GM18499 (cell line): ENCODE measurements at regions not wholly inside any gene's neighbourhood (a gene's known extent, or its start where the extent isn't known, plus 50 kb on each side); places are given as distances from the start of the nearest gene placed in this dataset.
"Not testable (repeated sequence)": the region's sequence is repeated elsewhere in the genome, so short reads cannot be mapped to it uniquely, and the experiment has no call there.

ENCODE experiments used
- ATAC-seq: cut with Tn5 transposase; IDR thresholded peaks from one replicate; pipeline ENCODE4 v1.9.1; 2021; ENCODE audit warnings: moderate number of reproducible peaks; ENCODE audit not compliant: insufficient read depth, unreplicated experiment

DNA sequence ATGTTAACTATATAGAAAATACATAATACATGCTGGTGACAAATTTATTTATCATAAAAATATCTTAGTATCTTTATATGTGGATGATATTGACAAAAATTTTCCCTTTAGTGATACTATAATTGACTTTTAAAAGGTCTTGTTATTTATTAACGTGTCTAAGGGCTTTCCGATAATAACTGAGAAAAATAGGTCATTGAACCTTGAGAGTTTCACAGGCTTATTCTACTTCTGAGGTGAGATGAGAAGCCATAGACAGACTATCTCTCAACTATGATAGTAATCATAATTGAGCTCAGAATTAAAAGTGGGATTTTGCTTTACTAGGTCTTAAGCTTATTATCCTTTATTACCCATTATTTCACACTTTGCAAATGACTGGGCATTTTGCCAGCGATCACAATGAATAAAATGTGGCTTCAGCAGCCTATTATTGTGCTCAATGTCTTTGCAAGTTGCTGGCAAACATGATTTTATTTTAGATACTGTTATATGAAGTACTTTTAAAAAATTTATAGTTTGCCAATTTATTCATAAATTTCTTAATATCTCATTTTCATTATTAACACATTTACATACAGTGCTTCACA, 574.5 kb downstream of the ZWINT start:
- no peak for ATAC-seq

DNA sequence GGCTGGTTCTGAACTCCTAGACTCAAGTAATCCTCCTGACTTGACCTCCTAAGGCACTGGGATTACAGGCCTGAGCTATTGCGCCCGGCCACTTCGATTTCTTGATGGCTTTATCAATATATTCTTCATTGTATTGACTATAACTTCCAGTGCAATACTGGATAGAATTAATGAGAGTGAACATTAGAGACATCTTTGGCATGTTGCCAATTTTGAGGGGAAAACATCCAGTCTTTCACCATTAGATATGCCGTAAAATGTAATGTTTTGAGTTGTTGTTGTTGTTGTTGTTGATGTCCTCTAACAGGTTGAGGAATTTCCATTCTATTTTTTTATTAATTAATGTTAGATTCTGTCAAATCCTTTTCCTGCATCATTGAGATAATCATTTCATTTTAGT, 578.9 kb downstream of the ZWINT start:
- ATAC-seq = no peak

DNA sequence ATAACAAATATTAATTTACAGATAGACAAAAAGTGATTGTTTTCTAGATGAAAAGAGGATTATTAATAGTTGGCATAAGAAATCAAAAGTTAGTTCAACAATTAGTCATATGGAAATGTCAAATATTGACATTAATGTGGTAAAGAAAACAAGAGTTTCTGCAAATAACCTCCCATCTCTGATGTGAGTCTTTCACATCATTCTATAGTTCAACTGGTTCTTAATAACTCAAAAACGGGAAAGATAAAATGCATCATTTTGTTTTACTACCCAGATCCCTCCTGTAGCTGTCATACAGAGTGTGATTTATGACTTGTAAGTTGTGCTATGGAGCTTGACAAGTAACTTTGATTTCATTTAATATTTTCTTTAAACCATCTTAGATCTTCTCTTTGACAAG, 594.8 kb downstream of the ZWINT start:
- no peak for ATAC-seq

DNA sequence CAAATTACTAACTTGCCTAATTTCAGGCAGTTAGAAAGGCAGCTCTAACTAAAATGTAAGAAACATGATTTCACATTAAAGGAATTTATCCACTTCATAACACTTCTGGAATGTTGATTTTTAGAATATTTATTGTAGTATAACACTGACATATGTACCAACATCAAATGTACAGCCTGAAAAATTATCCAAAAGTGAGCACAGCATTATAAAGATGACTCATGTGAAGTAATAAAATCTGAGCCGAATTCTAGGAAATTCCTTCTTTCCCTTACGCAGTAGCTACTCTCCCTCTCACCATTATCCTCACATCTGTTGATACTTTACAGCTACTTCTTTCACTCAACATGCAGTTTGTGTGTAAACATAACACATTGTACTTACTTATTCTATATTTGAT, 610.6 kb downstream of the ZWINT start:
- ATAC-seq = no peak

DNA sequence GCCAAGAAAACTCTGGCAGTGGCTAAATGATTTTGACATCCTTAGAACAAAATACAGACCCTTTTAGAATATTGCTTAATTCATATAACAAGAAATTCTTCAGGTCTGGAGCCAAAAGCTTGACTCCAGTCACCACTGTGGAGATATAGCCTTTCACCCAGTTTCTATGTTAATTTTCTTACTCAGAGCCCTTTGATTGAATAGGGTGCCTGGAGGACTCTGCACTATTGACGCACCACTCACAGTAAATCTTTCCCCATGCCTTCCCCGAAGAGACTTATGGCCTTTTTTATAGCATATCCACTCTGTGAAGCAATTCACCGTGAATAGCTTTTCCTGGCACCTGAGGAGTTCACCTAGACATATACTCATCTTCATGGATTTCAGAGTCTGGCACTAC, 613.8 kb downstream of the ZWINT start:
- ATAC-seq = no peak

DNA sequence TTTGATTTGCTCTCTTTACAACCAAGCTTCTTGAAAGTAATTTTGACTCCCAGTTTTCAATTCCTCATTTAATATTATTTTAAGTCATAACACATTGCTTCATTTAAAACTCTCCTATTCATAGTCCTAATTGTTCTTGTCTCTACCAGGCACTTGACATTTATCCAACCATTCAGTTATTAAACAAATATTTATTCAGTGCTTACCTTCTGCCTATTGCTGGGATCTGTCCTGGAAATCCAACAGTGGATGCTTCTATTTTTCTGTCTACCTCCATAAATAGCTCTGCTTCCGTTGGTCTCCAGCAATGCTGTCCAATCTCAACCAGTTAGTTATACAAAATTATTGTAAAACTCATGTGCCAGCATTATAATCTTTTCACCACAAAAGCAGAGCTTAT, 615.1 kb downstream of the ZWINT start:
- no peak for ATAC-seq

DNA sequence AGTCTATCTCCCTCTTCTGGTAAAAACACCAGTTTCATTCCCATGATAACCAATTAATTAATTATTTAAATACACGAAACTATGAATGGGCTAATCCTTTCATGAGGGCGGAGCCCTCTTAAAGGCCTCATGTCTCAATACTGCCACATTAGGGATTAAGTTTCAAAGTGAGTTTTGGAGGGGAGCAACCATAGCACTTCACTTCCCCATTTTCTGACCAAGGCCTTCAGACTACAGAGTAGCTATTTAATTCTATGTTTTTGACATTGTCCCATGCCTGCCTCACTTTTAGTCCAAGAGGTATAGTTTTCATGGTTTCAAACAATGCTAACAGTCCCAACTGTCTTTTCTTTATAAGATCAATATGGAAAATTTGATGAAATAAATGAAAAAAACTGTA, 618.6 kb downstream of the ZWINT start:
- no peak for ATAC-seq

DNA sequence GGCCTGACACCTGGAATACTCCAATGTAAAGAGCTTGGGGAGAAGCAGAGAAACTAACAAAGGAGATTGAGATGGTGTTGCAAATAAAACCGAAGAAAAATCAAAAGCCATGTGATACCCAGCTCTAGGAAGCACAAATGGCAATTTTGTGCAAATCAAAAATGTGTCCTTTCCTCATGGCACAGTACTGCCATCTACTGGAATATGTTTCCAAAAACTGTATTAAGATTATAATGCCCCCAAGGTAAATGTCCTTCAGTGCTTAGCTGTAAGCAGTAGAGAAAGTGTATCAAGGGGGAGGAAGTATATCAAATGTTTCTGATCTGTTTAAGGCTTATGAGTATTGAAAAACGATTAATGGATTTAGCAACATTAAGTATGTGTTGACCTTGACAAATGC, 620.3 kb downstream of the ZWINT start:
- ATAC-seq = not testable (repeated sequence)

DNA sequence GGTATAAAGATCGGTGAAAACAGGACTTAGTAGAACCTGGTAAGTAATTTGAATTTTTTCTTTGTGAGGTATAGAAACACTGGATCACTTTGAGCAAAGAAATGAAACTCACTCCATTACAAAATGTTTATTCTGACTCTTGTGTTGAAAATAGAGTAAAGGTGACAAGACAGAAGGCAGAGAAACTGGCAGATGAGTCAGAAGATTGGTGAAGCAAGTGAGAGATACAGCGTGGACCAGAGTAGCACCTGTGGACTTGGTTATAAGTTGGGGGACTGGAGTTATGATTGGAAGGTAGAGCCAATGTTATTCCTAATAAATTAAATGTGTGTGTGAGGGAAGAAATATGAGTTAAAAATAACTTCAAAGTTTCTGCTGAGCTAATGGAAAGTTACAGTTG, 620.9 kb downstream of the ZWINT start:
- no peak for ATAC-seq

DNA sequence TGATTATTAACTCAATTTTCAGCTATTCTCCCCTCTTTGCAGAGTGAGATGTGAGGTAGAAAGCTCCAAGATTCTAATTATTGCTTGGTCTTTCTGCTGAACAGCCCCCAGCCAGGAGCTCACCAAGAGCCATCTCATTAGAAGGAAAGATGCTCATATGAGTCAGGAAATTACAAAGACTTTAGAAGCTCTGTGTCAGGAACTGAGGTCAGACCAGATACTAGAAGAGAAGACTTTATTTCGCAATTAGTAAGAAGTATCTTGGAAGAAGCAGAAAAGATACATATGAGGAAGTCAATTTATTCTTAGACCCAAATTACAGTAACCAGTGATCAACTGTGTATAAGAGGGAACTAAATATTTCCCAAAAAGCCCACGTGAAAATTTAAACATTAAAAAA, 626.9 kb downstream of the ZWINT start:
- no peak for ATAC-seq

DNA sequence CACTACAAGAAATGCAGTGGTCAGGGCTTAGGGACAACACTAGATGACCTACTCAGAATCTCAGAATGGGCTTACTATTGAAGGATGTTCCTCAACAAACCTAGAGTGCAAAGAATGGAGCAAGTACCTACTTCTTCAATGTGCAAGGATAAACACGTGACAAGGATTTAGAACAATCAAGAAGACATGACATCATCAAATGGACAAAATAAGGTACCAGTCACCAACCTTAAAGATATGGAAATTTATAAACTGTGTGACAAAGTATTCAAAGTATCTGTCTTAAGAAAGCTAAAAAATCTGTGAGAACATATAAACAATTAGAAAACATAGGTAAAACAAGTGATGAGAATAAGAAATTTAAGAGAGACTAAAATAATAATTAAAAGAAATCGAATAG, 656.1 kb downstream of the ZWINT start:
- ATAC-seq = no peak

DNA sequence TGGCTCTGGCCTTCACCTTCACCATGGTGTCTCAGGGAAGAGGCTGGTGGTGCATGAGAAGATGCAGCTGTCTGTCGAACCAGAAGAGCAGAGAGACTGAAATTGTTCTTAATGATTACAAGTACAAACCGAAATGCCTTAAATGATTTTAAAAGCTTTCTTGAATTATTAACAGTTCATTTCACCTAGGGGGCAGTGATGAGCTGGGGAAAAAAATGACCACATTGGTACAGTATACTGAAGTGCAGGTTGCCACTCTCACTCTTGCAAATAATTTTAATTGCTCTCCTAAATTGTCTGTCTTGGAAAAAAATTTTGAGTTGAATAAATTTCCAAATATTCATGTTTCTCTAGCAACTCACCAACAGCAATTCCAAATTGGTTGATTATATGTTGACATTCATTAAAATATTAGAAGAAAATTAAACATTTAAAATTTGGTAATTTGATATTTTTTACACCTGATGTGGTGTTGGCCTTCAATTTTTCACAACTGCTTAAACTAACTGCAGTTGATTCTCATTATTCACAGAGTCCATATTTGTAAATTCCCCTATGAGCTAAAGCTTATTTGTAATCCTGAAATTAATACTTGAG, 692.6 kb downstream of the ZWINT start:
- no peak for ATAC-seq

DNA sequence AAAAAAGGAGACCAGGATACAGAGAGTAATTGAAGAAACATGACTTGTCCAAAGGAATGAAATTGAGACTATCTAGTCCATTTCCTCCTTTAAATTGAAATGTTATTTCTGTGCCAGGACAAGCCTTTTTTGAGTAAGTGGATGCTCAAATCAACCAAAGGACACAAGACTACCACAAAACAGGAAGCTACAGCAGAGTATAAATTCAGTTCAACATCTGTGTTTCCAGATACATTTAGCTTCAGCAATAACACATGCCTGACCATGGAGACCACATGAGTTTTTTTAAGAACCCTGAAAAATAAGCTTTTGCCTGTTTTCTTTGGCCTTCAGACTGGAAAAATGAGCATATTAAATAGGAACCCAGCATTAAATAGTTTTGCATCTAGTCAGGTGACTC, 707.5 kb downstream of the ZWINT start:
- no peak for ATAC-seq

DNA sequence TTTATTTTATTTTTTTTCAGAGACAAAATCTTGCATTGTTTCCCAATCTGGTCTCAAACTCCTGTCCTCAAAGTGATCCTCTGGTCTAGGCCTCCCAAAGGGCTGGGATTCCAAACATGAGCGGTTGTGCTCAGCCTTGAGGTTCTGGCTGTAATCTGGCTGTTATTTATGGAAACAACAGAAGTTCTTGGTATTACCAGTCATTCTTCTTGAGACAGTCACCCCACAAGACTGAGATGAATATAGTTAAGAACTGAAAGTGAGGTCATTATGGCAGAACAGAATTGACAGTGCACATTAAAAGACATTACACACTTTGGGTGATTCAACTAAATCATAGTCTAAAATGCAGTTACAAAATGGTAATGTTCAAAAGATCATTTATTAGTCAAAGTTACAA, 719.5 kb downstream of the ZWINT start:
- no peak for ATAC-seq

DNA sequence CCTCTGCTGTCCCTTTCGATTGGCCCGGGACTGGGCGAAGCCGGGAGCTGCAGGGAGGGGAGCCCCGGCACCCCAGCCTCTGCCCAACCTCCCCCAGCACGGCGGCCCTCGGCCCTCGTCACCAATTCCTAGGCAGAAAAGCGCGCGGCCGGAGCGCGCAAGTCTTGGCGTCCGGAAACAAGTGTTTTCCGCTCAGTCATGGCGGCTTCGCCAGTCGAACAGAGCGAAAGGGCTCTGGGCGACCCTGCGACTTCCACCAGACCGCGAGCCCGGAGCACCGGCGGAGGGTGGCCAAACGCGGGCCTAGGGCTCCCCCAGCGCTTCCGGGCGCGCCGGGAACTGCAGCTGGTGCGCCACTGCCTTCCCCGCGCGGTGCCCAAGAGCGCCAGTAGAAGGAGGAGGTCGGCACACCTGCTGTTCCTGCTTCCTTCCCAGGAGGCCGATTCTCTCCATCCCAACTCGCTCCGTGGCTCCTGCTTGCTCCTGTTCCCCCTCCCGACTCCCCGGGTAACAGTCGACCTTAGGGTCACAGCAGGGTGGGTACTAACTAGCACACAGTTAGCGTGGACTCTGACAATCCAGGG, 729.9 kb downstream of the ZWINT start:
- ATAC-seq = no peak

DNA sequence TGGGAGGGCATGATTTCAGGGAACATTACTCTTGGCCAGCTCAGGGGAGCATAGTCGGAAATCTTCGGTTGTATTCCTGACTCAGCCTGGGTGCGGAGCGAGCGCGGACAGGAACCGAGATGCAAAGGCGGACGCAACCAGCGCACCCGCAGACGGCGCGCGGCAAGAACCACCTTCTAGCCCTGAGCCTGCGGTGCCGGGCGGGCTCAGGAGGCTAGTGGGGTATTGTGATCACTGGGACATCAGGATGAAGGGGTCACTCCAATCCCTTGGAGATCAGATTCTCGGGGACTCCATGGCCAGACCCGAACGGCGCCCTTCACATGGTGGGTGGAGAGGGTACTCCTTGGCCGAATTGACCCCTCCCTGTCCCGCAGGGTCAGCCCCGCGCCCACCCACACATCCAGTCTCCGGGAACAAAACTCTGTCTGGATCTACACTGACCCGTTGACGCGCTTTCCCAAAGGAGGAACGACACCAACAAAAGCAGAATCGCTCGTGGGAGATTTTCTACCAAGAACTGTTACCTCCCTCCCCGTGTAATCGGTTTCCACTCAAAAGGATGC, 730.5 kb downstream of the ZWINT start:
- no peak for ATAC-seq

DNA sequence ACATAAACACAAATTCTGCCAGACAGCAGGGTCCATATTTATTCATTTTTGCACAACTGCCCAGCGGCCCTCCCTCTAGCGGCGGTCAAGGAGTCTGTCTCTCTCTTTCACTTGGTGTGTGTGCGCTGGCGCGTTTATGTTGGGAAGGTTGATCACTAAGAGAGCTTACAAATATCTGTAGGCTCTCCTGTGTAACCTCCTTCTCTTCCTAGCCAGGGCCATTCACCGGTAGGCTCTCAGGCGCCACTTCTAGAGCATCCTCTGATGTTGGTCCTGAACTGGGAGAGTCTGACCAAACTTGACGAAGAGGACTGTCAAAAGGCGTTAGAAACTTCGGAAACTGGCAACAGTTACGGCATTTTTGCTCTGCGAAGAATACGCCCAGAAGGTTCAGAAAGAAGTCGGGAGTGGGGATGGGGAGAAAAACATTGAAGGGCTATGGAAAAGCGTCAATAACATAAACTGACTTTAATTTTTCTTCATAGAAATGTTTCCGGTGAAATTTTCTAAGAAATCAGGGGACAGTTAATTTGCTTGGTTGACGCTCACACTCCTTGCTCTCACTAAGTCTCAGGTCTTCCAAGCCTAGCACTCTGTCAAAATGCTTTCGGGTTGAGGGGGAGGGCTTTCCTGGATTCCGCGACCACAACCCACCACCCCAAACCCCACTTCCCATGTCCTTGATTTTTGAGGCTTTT, 731.1 kb downstream of the ZWINT start:
- no peak for ATAC-seq

DNA sequence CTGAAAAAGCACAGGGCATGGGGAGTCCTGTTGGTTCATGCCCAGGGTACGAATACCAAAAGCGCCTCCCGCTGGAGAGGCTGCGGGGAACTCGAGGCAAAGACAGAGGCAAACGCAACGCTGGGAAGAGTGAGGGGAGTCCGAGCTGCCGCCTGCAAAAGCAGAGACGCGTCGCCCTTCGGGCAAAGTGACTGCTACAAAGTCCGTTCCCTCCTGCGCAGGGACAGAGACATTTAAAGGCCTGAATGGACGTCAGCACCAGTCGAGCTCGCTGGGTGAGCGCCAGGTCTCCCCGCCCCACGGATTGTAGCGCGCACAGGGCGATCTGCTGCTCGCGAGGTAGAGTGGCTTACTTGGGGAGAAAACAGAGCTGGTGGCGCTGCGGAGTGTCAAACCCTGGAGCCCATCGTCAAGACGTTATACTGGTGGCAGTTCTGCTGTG, 732.8 kb downstream of the ZWINT start:
- no peak for ATAC-seq

DNA sequence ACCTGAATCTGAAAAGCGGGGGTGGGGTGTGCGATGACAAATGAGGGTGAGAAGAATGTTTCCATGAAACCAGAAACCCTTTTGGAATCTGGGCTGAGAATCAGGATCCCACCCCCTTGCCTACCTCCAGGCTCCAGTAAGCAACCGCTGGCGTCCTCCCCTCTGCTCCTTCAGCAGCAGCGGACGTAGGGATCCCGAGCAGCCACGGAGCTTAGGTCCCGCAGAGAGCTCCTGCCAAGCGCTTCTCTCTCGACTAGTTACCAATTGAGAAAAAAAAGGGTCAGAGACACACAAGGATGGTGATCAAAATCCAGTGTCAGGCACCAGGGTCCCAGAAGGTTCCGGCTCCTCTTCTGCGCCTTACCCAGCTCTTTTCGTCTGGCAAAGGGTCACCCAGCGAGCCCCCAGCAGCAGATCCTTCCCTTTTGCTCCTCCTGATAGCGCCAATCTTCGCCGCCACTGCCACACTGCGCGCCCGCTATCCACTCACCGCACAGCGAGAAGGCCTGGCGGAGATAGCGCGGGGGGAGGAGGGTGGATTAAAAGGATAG, 733.5 kb downstream of the ZWINT start:
- ATAC-seq = no peak

DNA sequence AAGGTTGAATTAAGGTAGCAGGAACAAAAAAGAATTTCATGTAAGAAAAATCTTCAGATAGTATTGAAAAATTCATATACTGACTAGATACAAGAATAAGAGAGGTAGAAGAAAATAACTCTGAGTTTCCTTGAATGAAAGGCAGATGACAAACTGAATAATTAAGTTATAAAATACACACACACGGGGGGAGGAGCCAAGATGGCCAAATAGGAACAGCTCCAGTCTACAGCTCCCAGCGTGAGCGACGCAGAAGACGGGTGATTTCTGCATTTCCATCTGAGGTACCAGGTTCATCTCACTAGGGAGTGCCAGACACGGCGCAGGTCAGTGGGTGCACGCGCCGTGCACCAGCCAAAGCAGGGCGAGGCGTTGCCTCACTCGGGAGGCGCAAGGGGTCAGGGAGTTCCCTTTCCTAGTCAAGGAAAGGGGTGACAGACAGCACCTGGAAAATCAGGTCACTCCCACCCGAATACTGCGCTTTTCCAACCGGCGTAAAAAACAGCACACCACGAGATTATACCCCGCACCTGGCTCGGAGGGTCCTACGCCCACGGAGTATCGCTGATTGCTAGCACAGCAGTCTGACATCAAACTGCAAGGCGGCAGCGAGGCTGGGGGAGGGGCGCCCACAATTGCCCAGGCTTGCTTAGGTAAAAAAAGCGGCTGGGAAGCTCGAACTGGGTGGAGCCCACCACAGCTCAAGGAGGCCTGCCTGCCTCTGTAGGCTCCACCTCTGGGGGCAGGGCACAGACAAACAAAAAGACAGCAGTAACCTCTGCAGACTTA, 759.2 kb downstream of the ZWINT start:
- not testable (repeated sequence) for ATAC-seq
